ENCODE measurements at regions not wholly inside any gene's neighbourhood (a gene's known extent, or its start where the extent isn't known, plus 50 kb on each side); places are given as distances from the start of the nearest gene placed in this dataset.

DNA sequence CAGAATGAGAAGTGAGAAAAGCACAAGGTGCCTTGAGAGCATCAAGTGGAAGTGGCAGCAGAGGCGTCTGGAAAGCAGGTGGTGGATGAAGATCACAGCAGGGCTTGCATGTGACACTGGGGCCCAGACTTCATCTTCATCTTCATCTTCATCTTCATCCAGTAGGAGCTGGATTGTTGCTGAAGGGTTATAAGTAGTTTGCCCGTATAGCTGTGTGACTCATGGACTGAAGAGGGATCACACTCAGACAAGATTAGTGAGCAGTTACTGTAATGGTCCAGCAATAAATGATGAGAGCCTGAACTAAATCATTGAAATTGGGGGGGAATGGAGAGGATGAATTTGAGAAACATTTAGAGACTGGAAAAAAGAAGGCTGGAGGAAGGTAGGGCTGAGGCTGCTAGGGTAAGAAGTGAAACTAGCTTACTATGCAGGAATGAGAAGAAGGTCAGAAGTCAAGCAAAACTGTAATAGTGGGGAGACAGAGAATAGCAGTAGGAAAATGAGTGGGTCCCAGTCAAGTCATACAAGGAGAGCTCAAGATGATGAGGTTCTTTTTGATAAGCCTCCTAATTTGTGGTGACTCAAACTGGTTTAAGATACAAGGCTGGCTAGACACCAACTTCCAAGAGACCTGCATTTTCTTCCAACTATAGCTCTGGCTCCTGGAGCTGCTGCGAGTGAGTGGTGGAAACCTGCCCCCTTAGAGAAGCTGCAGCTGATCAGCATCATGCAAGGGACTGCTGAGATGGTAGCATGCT, 92.3 kb upstream of the BEND6 start:
- no peak for DNase-seq

DNA sequence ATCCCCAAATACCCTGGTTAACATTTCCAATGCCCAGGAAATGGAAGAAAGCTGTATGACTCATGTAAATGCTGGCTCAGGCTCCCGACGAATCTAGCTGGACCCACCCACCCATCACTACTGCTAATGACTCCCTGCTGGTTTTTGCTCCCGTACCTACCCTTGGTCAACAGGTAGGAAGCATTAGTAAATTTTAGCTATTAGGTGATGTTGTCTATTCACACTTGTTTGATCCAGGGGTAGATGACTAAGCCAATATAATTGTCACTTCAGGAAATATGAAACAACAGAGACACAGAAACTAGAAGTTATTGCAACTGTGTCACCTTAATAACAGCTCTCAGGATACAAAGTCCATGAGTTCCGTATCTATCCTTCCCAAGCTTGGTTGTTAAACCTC, 94.4 kb upstream of the BEND6 start:
- no peak for DNase-seq

DNA sequence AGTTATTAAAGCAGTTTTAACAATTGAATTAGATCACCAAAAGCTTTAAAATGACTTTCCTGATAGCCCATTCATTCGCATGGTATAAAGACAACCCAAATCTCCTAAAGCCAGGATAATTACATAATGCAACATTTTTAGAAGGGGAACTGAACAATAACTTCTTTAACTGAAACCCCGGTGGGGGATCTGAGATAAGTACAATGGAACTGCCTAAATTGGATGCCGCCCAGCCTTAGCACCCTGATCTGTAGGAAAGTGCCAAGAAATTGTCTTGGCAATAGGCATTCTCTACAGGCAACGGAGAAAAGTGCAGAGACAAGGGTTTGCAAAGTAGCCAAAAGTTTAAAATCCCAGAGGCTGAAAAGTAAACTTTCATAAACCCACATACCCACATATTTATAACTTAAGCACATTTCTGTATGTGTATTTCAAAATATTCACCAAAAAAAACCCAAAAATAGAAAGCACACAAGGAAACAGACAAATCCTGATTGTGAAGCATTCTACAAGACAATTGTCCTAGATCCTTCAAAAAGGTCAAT, 98.8 kb upstream of the BEND6 start:
- no peak for DNase-seq

DNA sequence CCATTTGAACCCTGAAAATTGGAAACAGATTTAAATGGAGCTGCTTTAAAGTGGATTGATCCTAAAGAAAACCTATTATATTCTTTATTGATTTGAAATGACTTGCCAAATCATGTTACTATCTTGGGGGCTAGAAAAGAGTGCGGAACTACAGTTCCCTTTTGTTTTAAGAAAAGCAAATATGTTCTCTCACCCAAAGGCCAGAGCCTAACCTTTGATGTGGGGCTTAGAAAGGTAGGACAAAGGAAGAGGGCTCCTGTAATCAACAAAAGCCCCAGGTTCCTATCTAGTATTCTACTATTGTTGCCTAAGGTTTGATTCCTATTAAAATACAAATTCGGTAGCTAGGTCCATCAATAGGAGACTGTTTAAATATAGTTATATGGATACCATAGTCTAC, 100.8 kb upstream of the BEND6 start:
- DNase-seq: no peak

DNA sequence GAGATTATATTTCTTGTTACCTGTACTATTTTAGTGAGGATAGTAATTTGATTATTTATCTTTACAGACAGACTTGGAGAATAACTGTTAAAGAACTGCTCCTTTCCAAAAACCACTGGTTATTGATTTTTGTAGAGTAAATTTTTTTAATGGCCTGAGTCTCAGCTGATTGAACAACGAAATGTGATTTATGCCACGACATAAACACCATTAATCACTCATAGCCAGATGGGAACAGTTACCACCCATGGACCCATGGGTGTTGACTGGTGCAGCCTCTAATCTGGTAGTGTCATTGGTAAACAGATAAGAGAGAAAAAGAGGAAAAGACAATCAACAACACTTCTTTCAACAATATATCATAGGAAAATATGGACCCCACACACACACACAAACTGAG, 101.4 kb upstream of the BEND6 start:
- no peak for DNase-seq

DNA sequence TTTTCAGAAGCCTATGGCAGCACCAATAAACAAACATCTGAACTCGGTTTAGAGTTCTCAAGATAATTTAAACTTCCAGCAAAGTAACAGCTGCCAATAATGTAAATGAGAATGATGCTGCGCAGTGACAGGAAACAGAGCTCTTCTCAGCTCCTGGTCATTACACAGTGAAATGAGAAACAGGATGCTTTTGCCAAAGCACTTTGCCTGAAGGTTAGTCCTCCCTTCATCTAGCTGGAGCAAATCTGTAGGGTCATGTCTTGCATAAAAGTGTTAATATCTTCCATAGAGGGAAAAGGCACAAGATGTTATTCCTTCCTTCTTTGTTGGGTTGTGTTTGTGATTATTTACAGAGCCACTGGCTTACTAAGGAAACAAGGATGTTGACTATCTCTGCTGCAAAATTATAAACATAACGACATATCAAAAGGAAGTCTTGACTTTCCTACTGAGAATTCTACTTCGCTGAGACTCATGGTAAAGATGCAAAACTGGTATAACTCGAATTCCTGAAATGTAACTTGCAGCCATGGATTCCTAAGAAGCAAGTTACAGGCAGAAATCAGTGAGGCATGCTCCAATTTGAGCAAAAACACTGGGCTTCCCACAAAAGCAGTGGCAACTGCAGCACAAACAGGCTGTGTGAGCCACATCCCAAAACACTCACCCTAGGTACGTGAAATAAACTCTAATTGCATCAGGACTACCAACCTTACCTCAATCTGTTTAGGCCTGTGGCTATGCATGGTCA, 102.5 kb upstream of the BEND6 start:
- DNase-seq: no peak

DNA sequence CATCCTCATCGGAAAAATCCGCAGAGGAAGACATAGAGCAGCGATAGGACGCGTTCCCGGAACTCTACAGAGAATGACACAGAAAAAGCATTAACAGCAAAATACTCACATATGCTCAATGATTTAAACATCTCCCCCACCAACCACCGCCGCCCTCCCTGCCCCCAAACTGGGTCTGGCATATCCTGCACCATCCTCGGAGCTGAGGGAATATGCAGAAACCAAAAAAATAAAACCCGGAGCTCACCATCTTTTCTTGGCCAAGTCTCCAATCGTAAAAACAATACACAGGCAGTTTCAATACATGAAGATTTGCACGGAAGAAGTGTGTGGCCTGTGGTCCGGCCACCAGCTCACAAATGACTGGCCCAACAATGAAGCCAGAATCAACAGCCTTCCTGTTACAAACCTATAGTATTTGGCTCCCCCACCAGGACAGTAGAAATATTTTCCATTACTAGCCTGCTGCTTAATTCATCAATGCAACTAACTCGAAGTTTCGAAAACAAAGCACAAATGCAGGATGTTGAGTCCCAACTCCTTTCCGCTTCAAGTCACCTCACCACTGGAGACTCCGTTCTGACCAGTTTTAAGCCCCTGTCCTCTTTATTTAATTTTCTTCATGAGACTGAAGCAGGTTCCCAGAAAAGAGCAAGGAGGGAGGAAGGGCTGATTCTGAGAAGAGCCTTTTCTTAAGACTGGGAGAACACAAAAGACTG, 103.2 kb upstream of the BEND6 start:
- peak; percentile 67 for DNase-seq

DNA sequence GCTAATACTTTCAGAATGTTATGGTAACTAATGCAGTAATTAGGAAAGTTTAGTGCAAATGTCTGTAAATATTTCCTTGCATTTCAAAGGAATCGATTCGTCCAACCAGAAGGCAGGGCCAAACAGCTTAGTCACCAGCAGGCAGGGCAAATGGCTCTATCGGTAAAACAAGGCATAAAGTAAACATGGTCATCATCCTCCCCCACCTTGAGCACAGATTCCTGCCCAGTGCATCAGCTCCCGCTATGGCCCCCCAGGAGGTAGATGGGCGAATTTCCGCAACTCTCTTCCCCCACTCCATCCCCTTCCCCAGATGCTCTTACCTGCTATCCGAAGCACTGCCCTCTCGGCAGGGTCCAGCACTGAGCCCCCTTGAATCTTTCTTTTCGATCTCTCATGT, 103.8 kb upstream of the BEND6 start:
- DNase-seq: peak; percentile 74

DNA sequence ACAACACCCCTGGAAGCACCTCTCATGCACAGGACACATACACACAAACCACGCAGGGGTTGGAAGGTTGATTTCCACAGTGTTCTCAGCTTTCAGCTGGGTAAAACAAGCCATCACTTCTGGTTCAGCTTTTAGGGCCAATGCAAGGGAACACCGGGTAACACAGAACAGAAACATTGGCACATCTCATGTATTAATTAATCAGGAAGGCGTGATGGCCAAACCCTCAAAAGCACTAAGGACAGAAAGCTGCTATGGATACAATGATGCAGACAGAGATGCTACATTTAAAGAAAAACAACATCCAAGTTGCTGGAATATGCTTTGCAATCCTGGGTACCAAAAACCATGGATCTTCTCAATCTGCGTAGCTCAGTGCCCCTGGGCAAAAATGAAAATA, 104.3 kb upstream of the BEND6 start:
- no peak for DNase-seq

DNA sequence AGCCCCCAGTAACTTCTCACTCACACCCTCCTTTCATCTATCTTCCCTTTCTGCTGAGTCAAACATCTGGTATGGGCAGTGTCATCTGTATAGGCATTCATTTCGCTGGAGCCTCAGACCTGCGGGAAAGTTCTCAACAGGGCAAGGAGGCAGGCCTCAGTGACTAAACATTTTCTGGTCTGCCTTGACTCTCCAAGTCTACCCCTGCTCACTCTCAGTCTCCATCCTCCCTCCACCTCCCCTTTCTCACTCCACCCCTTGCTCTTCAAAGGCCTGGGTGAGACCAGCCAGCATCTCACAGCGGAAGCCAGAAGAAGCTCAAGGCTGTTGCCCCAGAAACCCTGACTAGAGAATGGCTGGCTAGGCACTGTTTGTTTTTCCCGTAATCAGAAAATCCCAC, 105.0 kb upstream of the BEND6 start:
- peak; percentile 15 for DNase-seq

DNA sequence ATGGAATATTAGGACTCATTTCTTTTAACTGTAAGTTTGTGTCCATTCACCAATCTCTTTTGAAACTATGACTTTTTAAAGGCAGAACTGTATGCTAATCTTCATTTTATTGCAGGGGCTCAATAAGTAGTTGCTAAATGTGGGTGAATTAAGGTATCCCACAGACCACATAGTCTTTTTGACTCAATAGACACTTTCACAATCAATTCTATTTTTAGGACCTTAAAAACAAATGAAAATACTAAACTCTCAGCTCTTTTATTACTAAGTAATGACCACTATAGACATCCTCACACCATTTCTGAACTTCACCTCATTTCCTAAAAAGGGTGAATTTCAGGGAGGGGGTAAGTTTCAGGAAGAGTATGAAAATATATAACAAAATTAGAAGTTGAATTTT, 106.8 kb upstream of the BEND6 start:
- no peak for DNase-seq

DNA sequence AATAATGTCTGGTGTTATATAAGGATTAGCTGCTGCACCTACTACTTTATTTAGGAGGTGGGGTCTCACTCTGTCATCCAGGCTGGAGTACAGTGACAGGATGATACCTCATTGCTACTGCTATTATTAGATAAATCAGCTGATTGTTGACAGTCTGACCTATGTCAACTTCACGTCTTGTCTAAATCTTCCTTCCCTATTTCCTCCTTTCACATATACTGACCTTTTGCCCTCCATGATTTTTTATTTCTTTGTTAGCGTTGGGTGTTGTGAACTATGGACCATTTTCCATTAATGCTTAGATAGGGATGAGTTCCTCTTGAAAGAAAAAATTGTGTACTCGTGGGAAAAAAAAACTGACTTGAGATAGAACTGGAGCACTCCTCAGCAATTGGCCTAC, 109.9 kb upstream of the BEND6 start:
- no peak for DNase-seq

DNA sequence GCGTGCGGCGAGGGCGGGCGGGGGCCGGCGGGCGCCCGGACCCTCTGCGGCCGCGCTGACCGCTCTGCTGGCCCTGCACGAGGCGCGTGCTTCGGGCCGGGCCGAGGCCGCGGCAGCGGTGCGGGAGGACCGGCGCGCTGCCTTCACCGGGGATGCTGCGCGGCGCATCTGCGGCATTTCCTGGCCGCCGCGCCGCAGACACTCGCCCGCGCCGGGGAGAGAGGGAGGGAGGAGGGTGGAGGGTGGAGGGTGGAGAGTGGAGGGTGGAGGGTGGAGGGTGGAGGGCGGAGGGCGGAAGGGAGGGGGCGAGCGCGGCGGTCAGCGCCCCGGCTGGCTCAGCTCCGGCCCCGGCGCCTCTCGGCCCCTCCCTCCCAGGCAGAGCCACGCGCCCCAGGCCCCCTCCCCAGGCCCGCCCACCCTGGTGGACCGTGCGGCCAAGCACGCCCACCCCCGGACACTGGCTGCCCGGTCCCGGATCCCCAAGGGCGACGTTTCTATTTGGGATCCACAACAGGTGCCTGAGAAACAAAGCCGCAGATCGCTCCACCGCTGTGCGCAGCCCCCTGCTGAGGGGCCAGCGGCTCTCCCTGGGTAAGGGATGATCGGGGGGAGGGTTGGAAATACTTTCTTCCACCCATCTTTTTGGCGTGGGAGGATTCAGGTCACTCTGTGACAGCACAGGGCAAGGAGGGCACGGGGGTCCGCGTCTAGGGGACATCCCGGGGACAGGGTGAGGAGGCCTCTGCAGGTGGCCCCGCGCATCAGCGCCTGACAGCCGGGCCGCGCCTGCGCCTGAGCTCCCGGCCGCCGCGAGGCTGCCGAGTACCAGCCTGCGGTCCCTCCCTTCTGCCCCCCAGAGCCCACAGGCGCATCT, 111.2 kb upstream of the BEND6 start:
- DNase-seq: peak; percentile 76

DNA sequence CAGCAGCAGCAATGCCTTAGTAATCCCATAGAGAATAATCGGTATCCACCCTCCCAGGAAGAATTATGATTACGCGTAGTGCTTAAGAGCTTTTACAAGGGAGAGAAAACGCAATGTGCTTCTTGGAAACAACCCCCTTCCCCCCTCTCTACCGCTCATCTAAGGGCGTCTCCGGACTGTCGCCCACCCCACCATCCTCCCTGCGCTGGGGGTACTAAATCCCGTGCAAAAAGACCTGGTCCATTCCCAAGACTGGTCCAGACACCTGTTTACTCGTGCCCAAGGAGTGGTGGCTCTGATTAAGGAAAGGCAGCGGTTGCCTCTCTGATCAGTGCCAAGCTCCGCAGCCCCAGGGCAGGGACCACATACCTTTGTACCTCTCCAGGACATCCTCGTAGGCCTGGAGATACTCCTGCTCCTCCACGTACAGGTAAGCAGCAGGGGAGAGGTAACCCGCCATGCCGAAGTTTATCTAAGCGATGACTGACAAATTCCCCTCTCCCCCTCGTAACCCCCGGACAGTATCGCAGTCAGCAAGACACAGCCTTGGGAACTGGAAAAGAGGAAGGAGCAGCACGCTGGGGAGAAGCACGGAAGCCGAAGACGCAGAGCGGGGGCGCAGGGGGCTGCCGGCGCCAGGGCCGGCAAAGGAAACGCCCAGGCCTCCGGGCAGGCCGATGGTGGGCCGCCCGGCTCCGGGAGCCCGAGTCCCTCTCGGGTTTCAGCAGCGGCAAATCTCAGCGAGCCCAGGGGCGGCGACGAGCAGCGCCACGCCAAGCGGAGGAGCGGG, 112.0 kb upstream of the BEND6 start:
- DNase-seq: peak; percentile 49

DNA sequence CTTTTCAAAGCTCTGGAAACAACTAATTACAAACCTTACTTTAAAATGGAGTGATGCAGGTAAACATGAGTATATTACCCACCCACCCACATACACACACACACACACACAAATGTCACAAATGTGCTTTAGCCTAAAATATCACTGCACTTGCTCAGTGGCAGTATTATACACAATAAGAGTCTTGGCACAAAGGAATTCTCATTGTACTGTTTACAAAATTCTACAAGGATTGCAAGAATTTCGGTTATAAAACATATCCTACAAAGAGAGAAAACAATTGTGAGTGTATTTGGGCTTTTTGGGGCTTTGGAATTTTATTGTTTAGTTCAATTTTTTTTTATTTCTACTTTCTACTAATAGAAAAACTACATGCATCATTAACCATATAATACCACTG, 113.2 kb upstream of the BEND6 start:
- DNase-seq: no peak

DNA sequence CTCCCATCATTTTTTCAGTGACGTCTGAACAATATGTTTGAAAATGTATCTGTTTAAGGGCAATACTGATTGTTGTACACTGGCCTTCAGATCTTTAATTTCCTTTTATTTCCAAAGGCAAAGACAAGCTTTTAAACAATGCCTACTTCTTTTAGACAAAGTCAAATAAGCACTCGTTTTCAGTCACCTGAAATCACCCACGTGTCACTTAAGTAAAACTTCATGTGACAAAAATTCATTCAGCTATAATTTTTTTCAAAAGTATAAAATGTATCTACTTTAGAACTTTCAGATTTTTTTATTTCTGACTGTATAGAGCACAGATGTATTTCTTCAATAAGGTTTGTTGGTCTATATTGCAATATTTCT, 113.5 kb upstream of the BEND6 start:
- no peak for DNase-seq

DNA sequence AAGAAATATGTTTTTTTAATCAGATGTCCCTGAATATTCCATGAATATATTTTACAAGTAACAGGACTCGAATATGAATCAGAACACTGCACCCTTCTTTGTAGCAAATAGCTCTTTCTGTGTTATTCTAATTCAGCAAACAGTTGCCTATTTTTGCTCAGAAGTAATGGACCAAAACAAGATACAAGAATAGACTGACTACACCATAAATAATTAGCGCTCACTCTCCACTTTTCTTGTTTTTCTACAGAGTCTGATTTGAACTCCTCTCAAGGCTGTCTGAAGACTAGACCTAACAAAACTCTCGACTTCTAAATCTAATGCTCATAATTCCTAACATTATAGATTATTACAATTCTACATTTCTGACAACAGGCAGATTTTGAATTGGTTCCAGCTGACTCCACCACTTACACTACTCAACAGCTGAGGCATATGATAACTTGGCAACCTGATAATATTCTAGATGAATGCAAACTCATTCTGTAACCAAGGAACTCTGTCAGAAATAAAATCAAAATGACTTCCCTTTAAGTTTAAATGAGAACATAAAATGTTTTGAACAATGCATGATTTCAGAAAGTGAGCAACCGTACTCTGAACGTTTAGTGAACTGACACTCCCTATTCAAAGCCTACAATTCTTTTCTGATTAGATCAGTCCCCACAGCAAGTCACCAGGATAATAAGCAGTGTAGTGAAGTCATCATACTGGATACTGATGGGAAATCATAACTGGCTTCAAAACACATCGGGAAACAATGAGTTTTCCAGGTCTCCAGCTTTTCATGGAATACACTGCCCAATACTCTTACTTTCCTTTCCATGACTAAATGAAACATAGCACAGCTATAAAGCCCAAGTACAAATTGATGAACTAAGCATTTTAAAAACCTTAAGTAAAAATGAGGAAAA, 114.2 kb upstream of the BEND6 start:
- peak; percentile 86 for DNase-seq

DNA sequence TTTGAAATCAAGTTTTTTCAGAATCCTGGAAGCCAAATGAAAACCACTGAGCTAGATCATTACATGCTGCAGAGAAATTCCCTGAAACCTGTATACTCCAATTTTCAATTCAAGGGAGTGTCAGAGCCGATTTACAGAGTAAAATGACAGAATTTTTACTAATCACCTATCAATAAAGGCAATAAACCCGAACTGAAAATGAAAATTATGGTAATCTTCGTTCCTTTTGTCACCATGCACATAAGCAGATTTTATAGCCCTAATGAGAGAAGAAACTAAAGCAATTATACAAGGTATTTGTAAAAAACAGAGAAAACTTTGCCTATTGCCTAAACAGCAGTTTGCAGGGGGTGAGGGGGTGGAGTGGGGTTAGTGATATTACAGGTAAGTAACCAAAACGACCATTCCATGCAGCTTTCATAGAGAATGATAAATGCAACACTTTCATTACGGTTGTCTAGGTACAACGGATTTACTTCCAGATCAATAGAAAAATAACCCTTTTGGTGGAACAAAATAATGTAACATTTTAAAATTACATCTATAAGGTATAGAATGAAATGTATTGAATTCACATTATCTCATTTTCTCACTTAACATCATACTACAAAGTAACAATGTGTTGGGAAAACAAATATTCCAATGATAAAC, 115.2 kb upstream of the BEND6 start:
- DNase-seq: no peak

DNA sequence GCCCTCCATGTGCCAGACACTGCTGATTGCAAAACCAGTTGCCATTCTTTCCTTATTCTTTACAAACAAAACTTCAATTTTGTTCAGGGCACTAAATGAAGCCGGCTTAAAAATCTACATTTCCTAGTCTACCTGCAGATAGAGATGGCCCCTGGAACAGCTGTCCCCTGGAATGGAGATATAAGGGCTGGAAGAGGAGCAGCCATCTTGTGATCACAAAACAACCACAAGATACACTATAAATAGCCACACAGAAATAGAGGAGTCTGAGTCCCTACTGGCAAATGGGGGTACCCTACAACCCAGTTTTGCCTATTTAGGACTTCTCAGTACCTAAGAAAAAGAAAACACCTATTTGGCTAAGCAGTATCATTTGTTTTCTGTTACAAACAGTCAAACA, 115.9 kb upstream of the BEND6 start:
- DNase-seq: no peak

DNA sequence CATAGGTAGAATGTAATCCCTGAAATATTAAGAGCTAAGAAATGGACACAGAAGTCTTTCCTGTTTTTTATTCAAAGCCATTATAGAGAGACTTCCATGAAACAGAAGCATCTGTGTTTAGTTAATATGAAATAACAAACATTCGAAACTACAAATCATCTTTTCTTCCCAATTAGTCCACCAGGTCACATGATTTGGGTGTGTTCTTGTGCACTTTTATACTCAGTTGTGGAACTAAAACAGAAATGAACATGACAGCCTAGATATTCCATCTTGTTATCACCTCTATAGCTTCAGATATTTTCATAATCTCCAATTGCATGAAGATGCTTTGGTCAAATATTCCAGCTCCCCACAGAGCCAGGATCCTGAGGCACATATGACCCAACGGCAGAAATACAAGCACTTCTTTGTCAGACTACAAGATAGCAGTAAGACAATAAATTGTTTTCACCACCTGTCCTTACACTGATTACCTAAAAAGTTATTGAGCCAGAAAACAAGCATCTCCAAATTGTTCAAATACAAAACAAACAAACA, 116.8 kb upstream of the BEND6 start:
- DNase-seq: no peak

Measured in kidney glomerular epithelial cell (primary cell).